Retinal pigment epithelial cell (primary cell): ENCODE measurements at regions not wholly inside any gene's neighbourhood (a gene's known extent, or its start where the extent isn't known, plus 50 kb on each side); places are given as distances from the start of the nearest gene placed in this dataset.

Experiments used
- DNase-seq: peaks from one replicate; pipeline ENCODE4 v3.0.0-alpha.2; 2010; ENCODE audit warnings: low read depth
- H3K4me3 ChIP-seq: 2 replicates; pipeline ENCODE4 v1.5.1; 2011; ENCODE audit warnings: mild to moderate bottlenecking, low read length, control low read depth, moderate library complexity
- CTCF ChIP-seq: conservative IDR thresholded peaks from 2 replicates; pipeline ENCODE4 v1.5.1; 2011; ENCODE audit warnings: low read depth, low read length, control low read depth, inconsistent platforms

- peak; percentile 13 for TF ChIP-seq CTCF
- no peak for DNase-seq
- H3K4me3 ChIP-seq = no peak overlapping the region
Observed at GRCh38 chr18:77702686-77703085, 453.0 kb downstream of the GALR1 start.

- DNase-seq = no peak
- TF ChIP-seq CTCF = no peak
- no peak overlapping the region for H3K4me3 ChIP-seq
Observed at GRCh38 chr18:77705301-77705700, 455.7 kb downstream of the GALR1 start.

- TF ChIP-seq CTCF = no peak
Observed at GRCh38 chr18:77708826-77709506, 459.3 kb downstream of the GALR1 start.

GRCh38 chr18:77711096-77711495 lies 461.4 kb downstream of the GALR1 start:
- TF ChIP-seq CTCF = no peak
- H3K4me3 ChIP-seq = no peak overlapping the region
- DNase-seq = no peak

More at GRCh38 chr18:77708826-77709506, 459.3 kb downstream of the GALR1 start:
- no peak overlapping the region for H3K4me3 ChIP-seq
- DNase-seq = no peak

GRCh38 chr18:77714716-77715115 lies 465.1 kb downstream of the GALR1 start:
- no peak for TF ChIP-seq CTCF
- H3K4me3 ChIP-seq = no peak overlapping the region
- no peak for DNase-seq

- no peak overlapping the region for H3K4me3 ChIP-seq
- DNase-seq = no peak
- TF ChIP-seq CTCF = no peak
Observed at GRCh38 chr18:77716282-77716681, 466.6 kb downstream of the GALR1 start.

- TF ChIP-seq CTCF = no peak
- no peak overlapping the region for H3K4me3 ChIP-seq
- no peak for DNase-seq
Observed at GRCh38 chr18:77733292-77733903, 483.8 kb downstream of the GALR1 start.
